ENCODE measurements at regions not wholly inside any gene's neighbourhood (a gene's known extent, or its start where the extent isn't known, plus 50 kb on each side); places are given as distances from the start of the nearest gene placed in this dataset.

DNA sequence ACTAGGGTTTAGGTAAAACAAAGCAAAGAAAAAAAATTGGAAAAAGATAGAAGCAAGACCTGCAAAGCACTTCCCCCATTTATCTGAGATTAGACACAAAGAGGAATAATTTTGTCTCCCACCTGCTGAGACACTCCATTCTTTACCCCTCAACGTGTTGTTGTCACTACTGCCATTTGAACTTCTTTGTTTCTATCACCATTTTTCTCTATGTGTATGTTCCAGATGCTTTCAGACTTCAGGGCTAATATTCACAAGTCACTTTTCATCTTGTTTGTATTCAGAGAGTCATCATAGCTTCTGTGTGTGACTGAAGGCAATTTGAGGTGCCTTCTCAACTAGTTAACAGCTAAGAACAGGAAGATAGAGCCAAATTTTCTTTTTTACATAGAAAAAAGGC is 512.5 kb downstream of the TBC1D4 start:
- Histone ChIP-seq H3K4me3 (no peak overlapping the region), H3K79me2 (ENCODE audit: control insufficient read depth, insufficient read depth, low read length) (no peaks in the 10 kb centered on the region), H2AFZ (ENCODE audit: control insufficient read depth, low read depth, low read length) (no peak overlapping the region), H3K9me3 (replicated peaks; ENCODE audit: control insufficient read depth, insufficient read depth, low read length) (no peaks in the 10 kb centered on the region), H3K27ac (ENCODE audit: control insufficient read depth, insufficient read depth) (no peak overlapping the region), H3K4me2 (ENCODE audit: control insufficient read depth, insufficient read depth) (no peak overlapping the region), H3K27me3 (replicated peaks in 1 of 2; ENCODE audit: control insufficient read depth in 2 of 2, insufficient read depth in 2 of 2, low read length in 1 of 2) (no peaks in the 10 kb centered on the region), H3K4me1 (ENCODE audit: control insufficient read depth, insufficient read depth, low read length) (no peaks in the 10 kb centered on the region), H3K36me3 (ENCODE audit: control insufficient read depth in 2 of 2, insufficient read depth in 2 of 2, low read length in 1 of 2) (no peaks in the 10 kb centered on the region), H3K9ac (ENCODE audit: control insufficient read depth, insufficient read depth, low read length) (no peak overlapping the region), H4K20me1 (ENCODE audit: control insufficient read depth, insufficient read depth) (no peaks in the 10 kb centered on the region)
- no TSS peak for BruUV-seq (replicated peaks)
- intact Hi-C loops (cut with micrococcal nuclease; ENCODE audit: unreplicated experiment), result no loop called here
- TF ChIP-seq TBL1XR1 (IDR thresholded peaks at IDR 0.05; ENCODE audit: low read depth, low read length) (no peak), GATAD2B (conservative IDR thresholded peaks at IDR 0.05; ENCODE audit: low read depth) (no peak), TCF12 (IDR thresholded peaks at IDR 0.05; ENCODE audit: low read depth, low read length) (no peak), RUNX3 (IDR thresholded peaks at IDR 0.05; ENCODE audit: low read length) (no peak), POLR2AphosphoS2 (IDR thresholded peaks at IDR 0.05; ENCODE audit: low read depth, low read length) (no peak), NFIC (IDR thresholded peaks at IDR 0.05; ENCODE audit: low read depth, low read length) (no peak), RFX5 (IDR thresholded peaks at IDR 0.05; ENCODE audit: low read depth, low read length) (no peak), JUNB (IDR thresholded peaks at IDR 0.05) (no peak), RAD51 (IDR thresholded peaks at IDR 0.05) (no peak), YBX1 (IDR thresholded peaks at IDR 0.05) (no peak), CBX3 (IDR thresholded peaks at IDR 0.05; ENCODE audit: borderline replicate concordance, low read depth) (no peak), BCL11A (IDR thresholded peaks at IDR 0.05; ENCODE audit: low read depth, low read length) (no peak), BACH1 (IDR thresholded peaks at IDR 0.05; ENCODE audit: borderline replicate concordance) (no peak), RELA (IDR thresholded peaks at IDR 0.05; ENCODE audit: borderline replicate concordance, partially characterized antibody) (no peak), SMC3 (IDR thresholded peaks at IDR 0.05; ENCODE audit: borderline replicate concordance, low read length) (no peak)
- RAD21 ChIA-PET (ENCODE audit: unreplicated experiment), result no interaction called here
- POLR2A ChIA-PET, result no interaction called here
- CTCF ChIA-PET, result no interaction called here
- DNase-seq (ENCODE audit: low read depth, low spot score) (no peak), FAIRE-seq (no peak), ATAC-seq (no peak)
- WGBS (ENCODE audit: insufficient coverage, insufficient replicate concordance, low lambda C conversion rate, missing lambda C conversion rate), result 0% methylated on average over 1 of the region's 1 CpG
- in situ Hi-C loops (cut with MboI), result no loop called here
- SMC1A ChIA-PET (ENCODE audit: uncharacterized antibody, unreplicated experiment), result no interaction called here
